GM12873 (cell line): ENCODE measurements at regions not wholly inside any gene's neighbourhood (a gene's known extent, or its start where the extent isn't known, plus 50 kb on each side); places are given as distances from the start of the nearest gene placed in this dataset.

Experiments
- TF ChIP-seq, protein P1 (sequence below): IDR thresholded peaks from 2 replicates; pipeline ENCODE4 v1.5.1; 2012; ENCODE audit warnings: low read depth, mild to moderate bottlenecking, moderate library complexity, low read length, control low read depth; ENCODE audit not compliant: insufficient read depth; ENCODE audit errors: missing control alignments

DNA sequence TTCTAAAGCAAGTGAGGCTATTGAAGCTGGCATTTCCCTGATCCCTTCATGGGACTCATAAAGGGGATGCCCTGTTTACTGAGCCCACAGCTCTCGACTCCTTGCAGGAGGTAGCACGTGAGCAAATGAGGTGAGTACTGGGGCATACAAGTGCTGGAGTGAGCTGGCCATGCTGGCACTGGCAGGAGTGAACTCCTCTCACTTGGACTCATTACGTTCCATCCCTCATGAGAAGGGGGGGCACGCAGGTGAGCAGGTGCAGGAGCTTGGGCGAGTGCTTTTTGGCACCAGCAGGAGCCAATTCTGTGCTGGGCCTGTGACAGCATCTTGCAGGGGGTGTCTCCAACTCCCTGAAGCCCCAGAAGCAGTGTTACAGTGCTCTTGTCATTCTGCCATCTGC lies 337.1 kb upstream of the CA10 start:
- TF ChIP-seq, protein P1, sequence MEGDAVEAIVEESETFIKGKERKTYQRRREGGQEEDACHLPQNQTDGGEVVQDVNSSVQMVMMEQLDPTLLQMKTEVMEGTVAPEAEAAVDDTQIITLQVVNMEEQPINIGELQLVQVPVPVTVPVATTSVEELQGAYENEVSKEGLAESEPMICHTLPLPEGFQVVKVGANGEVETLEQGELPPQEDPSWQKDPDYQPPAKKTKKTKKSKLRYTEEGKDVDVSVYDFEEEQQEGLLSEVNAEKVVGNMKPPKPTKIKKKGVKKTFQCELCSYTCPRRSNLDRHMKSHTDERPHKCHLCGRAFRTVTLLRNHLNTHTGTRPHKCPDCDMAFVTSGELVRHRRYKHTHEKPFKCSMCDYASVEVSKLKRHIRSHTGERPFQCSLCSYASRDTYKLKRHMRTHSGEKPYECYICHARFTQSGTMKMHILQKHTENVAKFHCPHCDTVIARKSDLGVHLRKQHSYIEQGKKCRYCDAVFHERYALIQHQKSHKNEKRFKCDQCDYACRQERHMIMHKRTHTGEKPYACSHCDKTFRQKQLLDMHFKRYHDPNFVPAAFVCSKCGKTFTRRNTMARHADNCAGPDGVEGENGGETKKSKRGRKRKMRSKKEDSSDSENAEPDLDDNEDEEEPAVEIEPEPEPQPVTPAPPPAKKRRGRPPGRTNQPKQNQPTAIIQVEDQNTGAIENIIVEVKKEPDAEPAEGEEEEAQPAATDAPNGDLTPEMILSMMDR: no peak

DNA sequence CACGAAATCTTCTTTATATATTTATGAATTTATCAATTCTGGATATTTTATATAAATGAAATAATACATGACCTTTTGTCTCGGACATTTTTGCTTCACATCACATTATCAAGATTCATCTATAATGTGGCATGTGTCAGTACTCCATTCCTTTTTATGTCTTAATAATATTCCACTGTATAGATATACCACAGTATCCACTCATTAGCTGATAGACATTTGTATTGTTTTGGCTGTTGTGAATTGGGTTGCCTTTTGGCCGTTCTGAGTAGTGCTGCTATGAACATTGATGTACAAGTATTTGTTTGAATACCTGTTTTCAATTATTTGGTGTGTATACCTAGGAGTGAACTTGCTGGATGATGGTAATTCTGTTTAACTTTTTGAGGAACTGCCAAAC lies 323.8 kb upstream of the CA10 start:
- TF ChIP-seq, protein P1: no peak

DNA sequence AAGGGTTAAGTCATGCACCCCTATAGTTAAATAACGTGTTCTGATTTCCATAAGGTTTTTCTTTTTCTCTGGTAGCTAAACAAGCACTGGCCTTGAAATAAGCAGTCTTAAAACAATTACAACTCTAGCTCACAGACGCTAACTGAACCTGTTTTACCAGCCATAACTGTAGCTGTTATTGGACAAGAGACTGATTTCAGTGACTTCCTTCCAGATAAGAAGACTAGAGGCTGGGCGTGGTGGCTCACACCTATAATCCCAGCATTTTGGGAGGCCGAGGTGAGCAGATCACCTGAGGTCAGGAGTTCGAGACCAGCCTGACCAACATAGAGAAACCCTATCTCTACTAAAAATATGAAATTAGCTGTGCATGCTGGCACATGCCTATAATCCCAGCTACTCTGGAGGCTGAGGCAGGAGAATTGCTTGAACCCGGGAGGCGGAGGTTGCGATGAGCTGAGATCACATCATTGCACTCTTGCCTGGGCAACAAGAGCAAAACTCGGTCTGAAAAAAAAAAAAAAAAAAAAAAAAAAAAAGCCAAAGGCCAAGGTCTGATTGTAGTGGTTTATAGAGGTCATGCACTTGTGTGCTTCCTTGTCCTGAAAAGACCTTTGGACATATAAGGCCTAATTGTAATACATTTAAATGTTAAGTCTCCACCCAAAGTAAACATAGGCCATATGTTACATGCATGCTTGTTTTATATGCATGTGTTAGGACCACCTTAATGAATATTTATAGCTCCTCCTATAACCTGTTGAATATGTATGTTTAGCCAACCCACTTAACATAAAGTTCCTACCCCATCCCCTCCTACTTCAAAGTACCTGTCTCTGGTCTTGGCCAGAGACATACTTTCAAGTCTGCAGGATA lies 319.5 kb upstream of the CA10 start:
- TF ChIP-seq, protein P1: no peak

DNA sequence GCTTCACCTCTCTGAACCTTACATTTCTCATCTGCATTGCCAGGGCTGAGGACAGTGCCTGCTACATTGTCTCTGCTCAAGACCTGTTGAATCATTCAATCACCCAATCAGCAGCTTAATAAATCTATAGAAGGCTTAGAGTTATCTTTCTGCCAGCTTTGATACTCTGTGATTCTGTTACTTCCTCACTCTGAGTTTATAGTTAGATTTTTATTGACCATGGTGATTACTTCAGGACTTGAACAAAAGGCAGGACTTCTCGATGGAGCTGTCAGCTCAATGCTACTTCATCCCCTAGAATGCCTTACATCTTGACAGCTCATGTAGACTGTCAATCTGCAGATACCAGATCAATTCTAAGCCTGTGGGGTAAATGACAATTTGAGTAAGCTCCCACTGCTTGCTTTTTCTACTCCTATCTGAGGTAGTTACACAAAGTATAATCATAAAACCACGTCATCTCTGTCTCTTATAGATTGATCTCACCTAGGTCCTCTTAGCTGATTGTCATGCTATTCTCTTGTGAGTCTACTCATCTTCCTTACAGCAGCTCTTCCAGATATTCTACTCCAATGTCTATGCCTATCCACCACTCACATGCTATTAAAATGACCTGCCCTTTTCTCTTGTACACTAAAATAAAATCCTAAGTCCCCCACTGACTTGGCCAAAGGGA lies 318.3 kb upstream of the CA10 start:
- TF ChIP-seq, protein P1: no peak

DNA sequence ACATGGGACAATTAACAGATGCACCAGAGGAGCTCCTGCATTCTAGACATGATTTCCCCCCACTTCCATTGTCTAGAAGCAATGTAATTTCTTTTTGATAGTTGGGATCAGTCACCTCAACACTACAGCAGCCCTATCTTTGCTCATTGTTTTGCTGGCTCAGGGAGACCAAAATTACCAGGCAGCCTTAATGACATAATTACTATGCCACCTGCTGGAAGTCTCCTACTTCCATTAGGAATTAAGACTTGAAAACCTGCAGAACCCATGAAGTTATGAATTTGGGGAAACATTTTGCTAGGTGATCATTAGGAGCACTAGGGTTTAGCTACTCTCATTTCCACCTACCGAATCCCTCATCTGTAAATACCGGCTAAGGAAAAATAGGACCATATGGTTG lies 312.0 kb upstream of the CA10 start:
- TF ChIP-seq, protein P1: no peak

DNA sequence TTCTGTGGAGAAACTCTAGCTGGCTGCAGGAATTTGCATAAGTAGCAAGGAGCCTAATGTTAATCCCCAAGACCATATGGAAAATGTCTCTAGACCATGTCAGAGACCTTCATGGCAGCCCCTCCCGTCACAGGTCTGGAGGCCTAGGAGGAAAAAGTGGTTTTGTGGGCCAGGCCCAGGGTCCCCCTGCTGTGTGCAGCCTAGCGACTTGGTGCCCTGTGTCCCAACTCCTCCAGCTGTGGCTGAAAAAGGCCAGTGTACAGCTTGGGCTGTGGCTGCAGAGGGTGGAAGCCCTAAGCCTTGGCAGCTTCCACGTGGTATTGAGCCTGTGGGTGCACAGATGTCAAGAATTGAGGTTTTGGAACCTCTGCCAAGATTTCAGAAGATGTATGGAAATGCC lies 306.9 kb upstream of the CA10 start:
- TF ChIP-seq, protein P1: no peak

DNA sequence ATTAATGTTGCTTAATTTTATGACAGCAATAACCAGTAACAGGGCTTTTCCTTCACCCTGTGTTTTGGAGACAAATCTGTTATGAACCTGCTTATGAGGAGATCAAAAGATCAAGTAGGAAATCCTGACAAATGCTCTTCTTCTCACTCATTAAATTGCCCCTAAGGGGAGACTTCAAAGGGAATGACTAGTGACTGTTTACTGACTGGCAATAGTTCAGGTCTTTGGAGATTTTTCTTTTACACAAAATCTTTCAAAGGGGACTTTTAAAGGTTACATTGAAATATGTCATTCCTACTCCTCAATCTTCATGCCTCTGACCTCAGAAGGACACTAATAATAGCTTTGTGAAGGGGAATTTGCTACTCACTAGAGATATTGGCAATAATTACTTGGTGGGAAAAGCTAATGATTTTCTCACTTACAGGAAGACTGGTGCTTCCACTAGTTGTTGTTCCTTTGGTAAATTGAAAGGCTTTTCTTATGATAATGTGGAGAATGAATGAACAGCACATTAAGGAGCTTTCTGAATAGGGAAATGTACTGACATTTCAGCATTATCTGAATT lies 292.9 kb upstream of the CA10 start:
- TF ChIP-seq, protein P1: no peak
